Parathyroid adenoma (tissue), 2 donors: ENCODE measurements at regions not wholly inside any gene's neighbourhood (a gene's known extent, or its start where the extent isn't known, plus 50 kb on each side); places are given as distances from the start of the nearest gene placed in this dataset.
A peak's percentile ranks its signal among the peaks of the same experiment; 100 is the strongest.
"Not testable (repeated sequence)": the region's sequence is repeated elsewhere in the genome, so short reads cannot be mapped to it uniquely, and the experiment has no call there.

Experiments
- H2AFZ ChIP-seq: fragments of 300-600 bp; sonication (generic); one replicate; pipeline ENCODE4 v1.7.0; 2017; ENCODE audit warnings: antibody characterized with exemption, mild to moderate bottlenecking
- H3K27ac ChIP-seq: fragments of 300-600 bp; sonication (generic); one replicate; pipeline ENCODE4 v1.7.0; 2017
- H3K27me3 ChIP-seq: fragments of 300-600 bp; sonication (generic); one replicate; pipeline ENCODE4 v1.7.0; 2017; ENCODE audit warnings: low read length; ENCODE audit not compliant: control insufficient read depth, insufficient read depth
- H3K36me3 ChIP-seq: fragments of 300-600 bp; sonication (generic); one replicate; pipeline ENCODE4 v1.7.0; 2017; ENCODE audit warnings: low read length; ENCODE audit not compliant: control insufficient read depth, insufficient read depth
- H3K4me1 ChIP-seq: fragments of 300-600 bp; sonication (generic); one replicate; pipeline ENCODE4 v1.7.0; 2017; ENCODE audit warnings: control low read depth
- H3K4me2 ChIP-seq: fragments of 300-600 bp; sonication (generic); one replicate; pipeline ENCODE4 v1.7.0; 2017; ENCODE audit warnings: low read length
- H3K4me3 ChIP-seq: fragments of 300-600 bp; sonication (generic); one replicate; pipeline ENCODE4 v1.7.0; 2017; ENCODE audit warnings: low read depth, low read length
- H3K79me2 ChIP-seq: fragments of 300-600 bp; sonication (generic); one replicate; pipeline ENCODE4 v1.7.0; 2017; ENCODE audit warnings: control low read depth
- H3K9ac ChIP-seq: fragments of 300-600 bp; sonication (generic); one replicate; pipeline ENCODE4 v1.7.0; 2017; ENCODE audit warnings: mild to moderate bottlenecking
- H3K9me3 ChIP-seq: fragments of 300-600 bp; sonication (generic); one replicate; pipeline ENCODE4 v1.7.0; 2017; ENCODE audit warnings: low read length; ENCODE audit not compliant: control insufficient read depth
- CTCF ChIP-seq: fragments of 300-600 bp; sonication (generic); IDR thresholded peaks from one replicate; pipeline ENCODE4 v1.7.0; 2017; ENCODE audit warnings: antibody characterized with exemption, mild to moderate bottlenecking
- donor health status: primary hyperparathyroidism.

GRCh38 chr15:50857763-50858162 is 50.7 kb upstream of the AP4E1 start:
- TF ChIP-seq CTCF = no peak
- Histone ChIP-seq H3K4me1 (no peaks in the 10 kb centered on the region), H3K9me3 (no peaks in the 10 kb centered on the region), H3K27me3 (no peaks in the 10 kb centered on the region), H2AFZ (peak overlapping the region; percentile 44), H3K9ac (no peak overlapping the region), H3K36me3 (no peaks in the 10 kb centered on the region), H3K4me2 (peak overlapping the region; percentile 41), H3K4me3 (peak overlapping the region; percentile 22), H3K27ac (peak overlapping the region; percentile 43), H3K79me2 (no peaks in the 10 kb centered on the region)

GRCh38 chr15:50854601-50855490 is 53.6 kb upstream of the AP4E1 start:
- Histone ChIP-seq H2AFZ (no peak overlapping the region), H3K4me1 (no peaks in the 10 kb centered on the region), H3K27ac (no peak overlapping the region), H3K36me3 (no peaks in the 10 kb centered on the region), H3K27me3 (no peaks in the 10 kb centered on the region), H3K79me2 (no peaks in the 10 kb centered on the region), H3K4me3 (no peak overlapping the region), H3K9ac (no peak overlapping the region), H3K9me3 (no peaks in the 10 kb centered on the region), H3K4me2 (no peak overlapping the region)
- TF ChIP-seq CTCF = no peak

- Histone ChIP-seq H3K4me1 (no peaks in the 10 kb centered on the region), H3K36me3 (no peaks in the 10 kb centered on the region), H3K9me3 (no peaks in the 10 kb centered on the region), H2AFZ (no peak overlapping the region), H3K79me2 (no peaks in the 10 kb centered on the region), H3K4me2 (no peak overlapping the region), H3K27me3 (no peaks in the 10 kb centered on the region), H3K9ac (no peak overlapping the region), H3K27ac (no peak overlapping the region), H3K4me3 (no peak overlapping the region)
- TF ChIP-seq CTCF = no peak
These were observed 58.5 kb upstream of the AP4E1 start for GRCh38 chr15:50850003-50850402.

- H3K9ac ChIP-seq = no peak overlapping the region
- no peak overlapping the region for H2AFZ ChIP-seq
- no peaks in the 10 kb centered on the region for H3K79me2 ChIP-seq
- no peak for TF ChIP-seq CTCF
- no peak overlapping the region for H3K27ac ChIP-seq
- no peaks in the 10 kb centered on the region for H3K9me3 ChIP-seq
- no peaks in the 10 kb centered on the region for H3K27me3 ChIP-seq
- no peaks in the 10 kb centered on the region for H3K4me1 ChIP-seq
- H3K4me3 ChIP-seq = no peak overlapping the region
- H3K4me2 ChIP-seq = no peak overlapping the region
- no peaks in the 10 kb centered on the region for H3K36me3 ChIP-seq
These were observed 60.1 kb upstream of the AP4E1 start for GRCh38 chr15:50848349-50848748.

GRCh38 chr15:50845181-50845580 is 63.3 kb upstream of the AP4E1 start:
- H3K27me3 ChIP-seq, H3K79me2 ChIP-seq, H3K4me3 ChIP-seq: not testable (repeated sequence)

More at GRCh38 chr15:50845181-50845580, 63.3 kb upstream of the AP4E1 start:
- not testable (repeated sequence) for H3K4me1 ChIP-seq, H3K27ac ChIP-seq, H3K36me3 ChIP-seq, H2AFZ ChIP-seq, H3K9me3 ChIP-seq, H3K4me2 ChIP-seq, H3K9ac ChIP-seq
